T-helper 1 cell treated with Interleukin-12 subunit alpha and Interleukin-12 subunit beta and Interleukin-4 antibody, amounts not matched to agents 30 ng/mL and 1 ng/mL, for 36 hours (primary cell): ENCODE measurements at regions not wholly inside any gene's neighbourhood (a gene's known extent, or its start where the extent isn't known, plus 50 kb on each side); places are given as distances from the start of the nearest gene placed in this dataset.

Source experiments
- intact Hi-C: fragments of 100-400 bp; cut with micrococcal nuclease; formaldehyde crosslinking; loops from one replicate; pipeline ENCODE4 v1.15.1; 2024

- intact Hi-C loops: no loop called here
Observed at GRCh38 chrX:51798701-51799100, 55.5 kb downstream of the GSPT2 start.

GRCh38 chrX:51802917-51803688 is 59.9 kb downstream of the GSPT2 start:
- intact Hi-C loops: loop anchor here (1.0 to 5.0 kb wide), 7 partner anchors 60 to 1192 kb away; partner anchors contain the start of genes GSPT2 and MAGED1

DNA sequence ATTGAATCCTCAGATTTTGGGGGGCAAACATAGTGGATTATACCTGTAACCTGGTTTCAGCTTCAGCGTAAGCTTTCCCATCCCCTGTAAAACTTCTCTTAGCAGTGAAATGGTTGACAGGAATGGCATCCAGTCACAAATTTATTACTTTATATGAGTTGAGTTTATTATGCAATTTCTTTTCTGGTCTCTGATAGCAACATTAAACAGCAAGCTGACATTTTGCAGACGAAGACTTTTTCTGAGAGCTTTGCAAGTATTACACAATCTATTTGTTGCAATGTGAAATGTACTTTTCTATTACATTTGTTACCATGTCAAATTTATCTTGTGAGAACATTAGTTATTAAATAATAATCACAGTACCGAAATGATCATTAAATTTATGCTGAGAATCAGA is 60.6 kb downstream of the GSPT2 start:
- intact Hi-C loops: loop anchor here (1.0 to 5.0 kb wide), 7 partner anchors 61 to 1191 kb away; partner anchors contain the start of genes GSPT2 and MAGED1

GRCh38 chrX:51804741-51805140 is 61.5 kb downstream of the GSPT2 start:
- intact Hi-C loops: loop anchor here (5.0 kb wide), 2 partner anchors 312 to 407 kb away; no protein-coding TSS in a partner anchor

DNA sequence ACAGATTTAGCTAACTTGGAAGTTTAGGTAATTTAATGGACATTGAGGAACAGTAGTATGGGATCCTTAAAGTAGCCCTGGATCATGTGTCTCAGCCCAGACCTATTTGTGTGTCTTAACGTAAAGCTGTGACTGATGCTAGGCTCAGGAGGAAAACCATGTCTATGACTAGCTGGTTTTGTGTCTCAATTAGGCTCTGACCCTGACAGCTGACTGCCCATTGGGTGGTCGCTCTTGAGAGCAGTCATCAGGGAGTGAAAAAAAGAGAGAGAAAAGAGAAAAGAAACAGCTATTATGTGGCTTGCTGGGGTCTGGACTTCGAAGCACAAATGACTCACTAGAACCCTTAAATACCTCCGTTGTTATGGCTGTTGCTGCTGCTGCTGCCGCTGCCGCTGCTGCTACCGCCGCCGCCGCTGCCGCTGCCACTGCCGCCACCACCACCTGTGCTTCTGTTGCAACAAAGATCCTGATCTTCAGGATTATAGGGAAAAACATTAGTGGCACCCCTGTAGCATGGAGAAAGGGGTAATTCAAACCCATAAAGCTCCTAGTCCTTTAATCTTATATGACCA is 70.7 kb downstream of the GSPT2 start:
- intact Hi-C loops: no loop called here

GRCh38 chrX:51824061-51824460 is 69.4 kb upstream of the MAGED1 start:
- intact Hi-C loops: no loop called here

- intact Hi-C loops: no loop called here
Observed at GRCh38 chrX:51825436-51825835, 68.0 kb upstream of the MAGED1 start.

- intact Hi-C loops: no loop called here
Observed at GRCh38 chrX:51834076-51834475, 59.3 kb upstream of the MAGED1 start.

- intact Hi-C loops: no loop called here
Observed at GRCh38 chrX:51836823-51837222, 56.6 kb upstream of the MAGED1 start.

DNA sequence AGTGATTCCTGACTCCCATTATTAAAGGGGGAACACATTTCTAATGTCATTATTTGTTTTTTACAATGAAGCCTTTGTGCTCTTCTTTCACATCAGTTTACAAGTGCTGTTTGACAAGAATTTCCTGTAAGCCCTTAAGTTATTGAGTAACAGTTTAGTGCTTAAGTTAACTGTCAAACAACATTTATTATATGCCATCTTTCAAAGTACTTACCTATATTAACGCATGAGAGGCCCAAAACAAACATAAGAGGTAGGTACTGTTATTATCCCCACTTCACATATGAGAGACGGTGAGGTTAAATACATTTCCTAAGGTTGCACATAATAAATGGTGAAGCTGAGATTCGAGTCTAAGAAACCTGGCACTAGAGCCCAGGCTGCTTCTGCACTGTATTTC is 56.0 kb upstream of the MAGED1 start:
- intact Hi-C loops: no loop called here

GRCh38 chrX:51837921-51838320 is 55.5 kb upstream of the MAGED1 start:
- intact Hi-C loops: no loop called here
